Progenitor cell of endocrine pancreas (in vitro differentiated cells): ENCODE measurements at regions not wholly inside any gene's neighbourhood (a gene's known extent, or its start where the extent isn't known, plus 50 kb on each side); places are given as distances from the start of the nearest gene placed in this dataset.
"Not testable (repeated sequence)": the region's sequence is repeated elsewhere in the genome, so short reads cannot be mapped to it uniquely, and the experiment has no call there.

ENCODE experiments used
- DNase-seq: peaks from one replicate; pipeline ENCODE4 v3.0.0; 2021; ENCODE audit warnings: low spot score; ENCODE audit not compliant: unreplicated experiment
- H3K27ac Mint-ChIP-seq: 2 replicates; pipeline ENCODE4 v1.8.0; 2021; ENCODE audit warnings: mild to moderate bottlenecking, moderate library complexity, mixed read lengths
- H3K27me3 Mint-ChIP-seq: 2 replicates; pipeline ENCODE4 v1.8.0; 2021; ENCODE audit warnings: mixed read lengths
- H3K36me3 Mint-ChIP-seq: 2 replicates; pipeline ENCODE4 v1.8.0; 2022; ENCODE audit warnings: mixed read lengths; ENCODE audit not compliant: insufficient read depth
- H3K4me1 Mint-ChIP-seq: 2 replicates; pipeline ENCODE4 v1.8.0; 2021; ENCODE audit warnings: low read depth, mixed read lengths
- H3K4me3 Mint-ChIP-seq: 2 replicates; pipeline ENCODE4 v1.8.0; 2021; ENCODE audit warnings: low read depth, mild to moderate bottlenecking, moderate library complexity, mixed read lengths
- H3K9me3 Mint-ChIP-seq: 2 replicates; pipeline ENCODE4 v1.8.0; 2021; ENCODE audit warnings: low read depth, mixed read lengths
- TF ChIP-seq, protein P1 (sequence below): fragments of 200-600 bp; sonication (generic); IDR thresholded peaks from one replicate; pipeline ENCODE4 v1.5.0; 2021; ENCODE audit warnings: antibody characterized with exemption, mild to moderate bottlenecking; ENCODE audit not compliant: unreplicated experiment

DNA sequence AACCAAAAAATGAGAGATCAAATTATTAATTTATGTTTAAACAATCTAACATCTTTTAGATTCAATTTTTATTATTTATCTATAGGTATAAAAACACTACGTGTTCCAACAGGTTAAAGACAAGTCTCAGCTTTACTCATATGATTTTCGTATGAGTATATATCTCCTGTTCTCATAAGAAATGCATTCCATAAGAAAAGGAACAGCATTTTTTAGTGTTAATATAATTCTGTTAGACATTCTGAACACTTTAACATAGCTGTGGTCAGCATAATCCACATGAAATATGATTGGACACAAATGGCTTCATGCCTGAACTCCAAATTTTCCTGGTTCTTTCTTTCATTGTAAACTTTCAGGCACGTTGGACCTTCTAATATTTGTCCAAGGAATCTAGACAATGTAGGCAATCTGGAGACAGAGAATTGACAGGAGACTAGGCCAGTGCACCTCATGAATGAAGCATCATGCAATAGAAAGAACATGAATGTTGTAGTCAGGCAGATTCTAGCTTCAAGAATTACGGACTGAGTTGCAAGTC, 1122.0 kb upstream of the ALCAM start:
- no peak overlapping the region for H3K27ac Mint-ChIP-seq
- H3K4me3 Mint-ChIP-seq = no peak overlapping the region
- peaks cover 5% of the 10 kb centered on the region for H3K9me3 Mint-ChIP-seq
- TF ChIP-seq, protein P1, sequence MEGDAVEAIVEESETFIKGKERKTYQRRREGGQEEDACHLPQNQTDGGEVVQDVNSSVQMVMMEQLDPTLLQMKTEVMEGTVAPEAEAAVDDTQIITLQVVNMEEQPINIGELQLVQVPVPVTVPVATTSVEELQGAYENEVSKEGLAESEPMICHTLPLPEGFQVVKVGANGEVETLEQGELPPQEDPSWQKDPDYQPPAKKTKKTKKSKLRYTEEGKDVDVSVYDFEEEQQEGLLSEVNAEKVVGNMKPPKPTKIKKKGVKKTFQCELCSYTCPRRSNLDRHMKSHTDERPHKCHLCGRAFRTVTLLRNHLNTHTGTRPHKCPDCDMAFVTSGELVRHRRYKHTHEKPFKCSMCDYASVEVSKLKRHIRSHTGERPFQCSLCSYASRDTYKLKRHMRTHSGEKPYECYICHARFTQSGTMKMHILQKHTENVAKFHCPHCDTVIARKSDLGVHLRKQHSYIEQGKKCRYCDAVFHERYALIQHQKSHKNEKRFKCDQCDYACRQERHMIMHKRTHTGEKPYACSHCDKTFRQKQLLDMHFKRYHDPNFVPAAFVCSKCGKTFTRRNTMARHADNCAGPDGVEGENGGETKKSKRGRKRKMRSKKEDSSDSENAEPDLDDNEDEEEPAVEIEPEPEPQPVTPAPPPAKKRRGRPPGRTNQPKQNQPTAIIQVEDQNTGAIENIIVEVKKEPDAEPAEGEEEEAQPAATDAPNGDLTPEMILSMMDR = no peak
- H3K27me3 Mint-ChIP-seq = no peaks in the 10 kb centered on the region
- no peaks in the 10 kb centered on the region for H3K4me1 Mint-ChIP-seq
- no peak for DNase-seq
- H3K36me3 Mint-ChIP-seq = no peaks in the 10 kb centered on the region

DNA sequence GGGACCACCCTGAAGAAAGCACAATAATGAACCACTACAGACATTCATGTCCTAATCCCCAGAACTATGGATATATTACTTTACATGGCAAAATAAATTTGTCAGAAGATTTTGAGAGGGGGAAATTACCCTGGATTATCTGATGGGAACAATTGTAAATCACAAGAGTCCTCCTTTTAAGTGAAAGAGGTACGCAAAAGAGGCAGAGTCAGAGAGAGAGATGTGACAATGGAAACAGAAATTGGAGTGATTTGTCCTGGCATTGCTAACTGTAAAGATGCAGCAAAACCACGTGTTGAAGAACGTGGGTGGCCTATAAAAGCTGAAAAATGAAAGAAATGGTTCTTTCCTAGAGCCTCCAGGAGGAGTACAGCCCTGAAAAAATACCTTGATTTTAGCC, 1121.4 kb upstream of the ALCAM start:
- DNase-seq = no peak
- H3K4me1 Mint-ChIP-seq = no peaks in the 10 kb centered on the region
- TF ChIP-seq, protein P1 = no peak
- no peak overlapping the region for H3K27ac Mint-ChIP-seq
- peaks cover 5% of the 10 kb centered on the region for H3K9me3 Mint-ChIP-seq
- no peaks in the 10 kb centered on the region for H3K36me3 Mint-ChIP-seq
- no peak overlapping the region for H3K4me3 Mint-ChIP-seq
- no peaks in the 10 kb centered on the region for H3K27me3 Mint-ChIP-seq

DNA sequence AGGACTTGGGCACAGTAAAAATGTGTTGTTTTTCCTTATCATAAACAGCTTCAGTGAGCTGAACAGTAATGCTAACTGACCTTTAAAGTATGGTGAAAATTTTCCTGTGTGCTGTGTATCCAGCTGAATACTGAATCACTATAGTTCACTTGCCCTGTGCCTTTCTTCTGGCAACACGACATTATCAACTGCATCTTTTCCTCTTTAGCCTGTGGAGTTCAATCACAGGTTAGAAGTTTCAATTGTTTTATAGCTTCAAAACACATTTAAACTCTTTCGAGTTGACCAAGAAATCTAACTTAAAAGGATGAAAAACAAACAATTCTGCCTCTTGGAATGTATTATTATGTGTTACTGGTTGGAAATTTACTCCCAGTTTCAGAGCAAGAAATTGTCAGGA, 1120.7 kb upstream of the ALCAM start:
- Mint-ChIP-seq H3K9me3 (peaks cover 4% of the 10 kb centered on the region), H3K4me1 (no peaks in the 10 kb centered on the region), H3K27me3 (no peaks in the 10 kb centered on the region), H3K36me3 (no peaks in the 10 kb centered on the region), H3K4me3 (no peak overlapping the region), H3K27ac (no peak overlapping the region)
- no peak for DNase-seq
- TF ChIP-seq, protein P1 = no peak

DNA sequence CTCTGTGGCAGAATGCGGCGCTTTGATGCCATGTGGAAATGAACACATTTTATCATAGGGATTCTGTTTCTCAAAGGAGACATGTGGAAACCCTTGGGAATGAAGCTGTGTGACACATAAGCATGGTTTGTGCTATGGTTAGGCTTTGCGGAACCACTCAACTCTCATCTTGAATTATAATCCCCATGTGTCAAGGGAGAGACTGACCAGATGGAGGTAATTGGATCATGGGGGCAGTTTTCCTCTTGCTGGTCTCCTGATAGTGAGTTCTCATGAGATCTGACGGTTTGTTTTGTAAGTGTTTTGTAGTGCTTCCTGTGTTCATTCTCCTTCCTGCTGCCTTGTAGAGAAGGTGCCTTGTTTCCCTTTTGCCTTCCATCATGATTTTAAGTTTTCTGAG, 1109.2 kb upstream of the ALCAM start:
- TF ChIP-seq, protein P1 = no peak
- Mint-ChIP-seq H3K4me3 (no peak overlapping the region), H3K27me3 (no peaks in the 10 kb centered on the region), H3K9me3 (no peaks in the 10 kb centered on the region), H3K36me3 (no peaks in the 10 kb centered on the region), H3K27ac (no peak overlapping the region), H3K4me1 (no peaks in the 10 kb centered on the region)
- DNase-seq = no peak

DNA sequence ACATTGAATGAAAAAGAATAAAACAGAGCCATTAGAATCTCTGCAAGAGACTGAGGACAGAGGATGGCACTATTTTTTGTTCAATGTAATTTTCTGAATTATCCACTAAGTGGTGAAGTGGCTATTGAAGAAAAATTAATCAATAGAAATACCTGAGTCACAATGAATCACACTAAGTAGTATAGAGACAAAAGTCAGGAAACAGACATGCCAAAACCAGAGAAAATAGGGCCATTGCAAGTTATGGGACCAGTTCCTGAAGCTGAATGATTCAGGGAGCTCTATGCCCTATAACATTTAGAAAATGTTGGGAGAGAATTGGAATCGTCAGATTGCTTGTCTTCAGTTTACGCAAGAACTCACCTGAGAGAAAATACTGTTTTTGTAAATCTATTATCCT, 1103.2 kb upstream of the ALCAM start:
- Mint-ChIP-seq H3K27me3 (no peaks in the 10 kb centered on the region), H3K4me3 (no peak overlapping the region), H3K4me1 (no peaks in the 10 kb centered on the region), H3K9me3 (peaks cover 8% of the 10 kb centered on the region), H3K27ac (no peak overlapping the region), H3K36me3 (no peaks in the 10 kb centered on the region)
- DNase-seq = no peak
- TF ChIP-seq, protein P1 = no peak

DNA sequence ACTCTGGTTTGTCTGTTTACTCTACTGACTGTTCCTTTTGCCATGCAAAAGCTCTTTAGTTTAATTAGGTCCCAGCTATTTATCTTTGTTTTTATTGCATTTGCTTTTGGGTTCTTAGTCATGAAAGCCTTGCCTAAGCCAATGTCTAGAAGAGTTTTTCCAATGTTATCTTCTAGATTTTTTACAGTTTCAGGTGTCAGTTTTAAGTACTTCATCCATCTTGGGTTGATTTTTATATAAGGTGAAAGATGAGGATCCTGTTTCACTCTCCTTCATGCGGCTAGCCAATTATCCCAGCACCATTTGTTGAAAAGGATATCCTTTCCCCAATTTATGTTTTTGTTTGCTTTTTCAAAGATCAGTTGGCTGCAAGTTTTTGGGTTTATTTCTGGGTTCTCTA, 1100.5 kb upstream of the ALCAM start:
- H3K27me3 Mint-ChIP-seq, H3K27ac Mint-ChIP-seq, H3K4me1 Mint-ChIP-seq, DNase-seq, H3K9me3 Mint-ChIP-seq, H3K4me3 Mint-ChIP-seq, H3K36me3 Mint-ChIP-seq: not testable (repeated sequence)
